Esophagus muscularis mucosa (tissue), 3 donors: ENCODE measurements at regions not wholly inside any gene's neighbourhood (a gene's known extent, or its start where the extent isn't known, plus 50 kb on each side); places are given as distances from the start of the nearest gene placed in this dataset.

Experiments used
- CTCF ChIP-seq, 3 experiments: fragments of 200-600 bp in 2 of 3; fragments of 450-650 bp in 1 of 3; sonication (generic) in 2 of 3; IDR thresholded peaks; one replicate each; pipeline ENCODE4 v1.5.1; 2017 to 2019; ENCODE audit warnings: antibody characterized with exemption in 3 of 3, mild to moderate bottlenecking in 2 of 3, moderate library complexity in 1 of 3
- POLR2A ChIP-seq: fragments of 450-650 bp; IDR thresholded peaks from one replicate; pipeline ENCODE4 v1.6.1; 2017; ENCODE audit warnings: antibody characterized with exemption, moderate library complexity, mild to moderate bottlenecking, low read depth
- POLR2AphosphoS5 ChIP-seq, 2 donors: sonication (generic); formaldehyde crosslinking; IDR thresholded peaks; one replicate each; pipeline ENCODE4 v1.6.1; 2017; ENCODE audit warnings: antibody characterized with exemption in 2 of 2

GRCh38 chr6:63372951-63373533 is 53.3 kb upstream of the LGSN start:
- TF ChIP-seq CTCF (IDR thresholded peaks at IDR 0.05): no peak
- TF ChIP-seq POLR2A: no peak
- TF ChIP-seq POLR2AphosphoS5 (IDR thresholded peaks at IDR 0.05): no peak
